SK-N-MC (cell line): ENCODE measurements at regions not wholly inside any gene's neighbourhood (a gene's known extent, or its start where the extent isn't known, plus 50 kb on each side); places are given as distances from the start of the nearest gene placed in this dataset.

Experiments used
- EZH2 ChIP-seq: fragments of 200-600 bp; sonication (generic); IDR thresholded peaks from one replicate; pipeline ENCODE4 v1.6.1; 2017; ENCODE audit warnings: antibody characterized with exemption
- FOXP2 ChIP-seq: optimal IDR thresholded peaks from 2 replicates; pipeline ENCODE3; 2011; ENCODE audit warnings: mild to moderate bottlenecking, moderate library complexity; ENCODE audit not compliant: insufficient read depth; ENCODE audit errors: extremely low read length, control extremely low read depth
- POLR2AphosphoS5 ChIP-seq: IDR thresholded peaks from 2 replicates; pipeline ENCODE4 v1.6.1; 2012; ENCODE audit warnings: mild to moderate bottlenecking, low read depth, low read length, borderline replicate concordance

DNA sequence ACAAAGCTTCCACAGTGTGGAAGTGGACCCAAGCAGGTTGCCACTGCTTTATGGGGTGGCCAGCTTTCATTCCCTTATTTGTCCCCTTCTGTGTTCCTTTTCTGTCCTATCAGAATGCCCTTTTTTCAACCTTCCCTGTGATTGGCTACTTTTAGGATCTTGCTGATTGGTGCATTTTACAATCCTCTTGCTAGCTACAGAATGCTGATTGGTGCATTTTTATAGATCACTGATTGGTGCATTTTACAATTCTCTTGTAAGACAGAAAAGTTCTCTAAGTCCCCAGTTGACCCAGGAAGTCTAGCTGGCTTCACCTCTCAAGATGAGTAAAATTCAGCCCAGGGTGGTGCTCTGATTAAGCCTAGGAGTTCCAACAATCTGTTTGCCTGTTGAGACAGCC is 157.2 kb upstream of the ERCC6L2 start:
- no peak for TF ChIP-seq POLR2AphosphoS5
- no peak for TF ChIP-seq EZH2
- TF ChIP-seq FOXP2: no peak
